Anterior cingulate cortex (tissue), 58 donors: ENCODE measurements at regions not wholly inside any gene's neighbourhood (a gene's known extent, or its start where the extent isn't known, plus 50 kb on each side); places are given as distances from the start of the nearest gene placed in this dataset.
A peak's percentile ranks its signal among the peaks of the same experiment; 100 is the strongest.
"Not testable (repeated sequence)": the region's sequence is repeated elsewhere in the genome, so short reads cannot be mapped to it uniquely, and the experiment has no call there.

Experiments
- DNase-seq, 58 donors: peaks; one replicate each; lab custom pipeline; 2025; lab: John Stamatoyannopoulos, UW

GRCh38 chr14:89665300-89666081 lies 248.5 kb upstream of the FOXN3 start:
- DNase-seq, result not testable (repeated sequence)

- no peak for DNase-seq
Observed at GRCh38 chr14:89661392-89661791, 244.4 kb upstream of the FOXN3 start.

GRCh38 chr14:89660625-89661233 lies 243.7 kb upstream of the FOXN3 start:
- DNase-seq, result not testable (repeated sequence)

GRCh38 chr14:89660166-89660565 lies 243.1 kb upstream of the FOXN3 start:
- peak in 6 of 58 donors; percentile 1 to 44 (median 14) for DNase-seq

GRCh38 chr14:89658977-89659670 lies 242.1 kb upstream of the FOXN3 start:
- no peak for DNase-seq

- no peak for DNase-seq
Observed at GRCh38 chr14:89657014-89657413, 240.0 kb upstream of the FOXN3 start.

- DNase-seq, result no peak
Observed at GRCh38 chr14:89654998-89655397, 238.0 kb upstream of the FOXN3 start.

GRCh38 chr14:89652352-89652751 lies 235.3 kb upstream of the FOXN3 start:
- DNase-seq, result no peak

- no peak for DNase-seq
Observed at GRCh38 chr14:89651805-89652204, 234.8 kb upstream of the FOXN3 start.

GRCh38 chr14:89650077-89650978 lies 233.3 kb upstream of the FOXN3 start:
- DNase-seq, result no peak

GRCh38 chr14:89649451-89650075 lies 232.5 kb upstream of the FOXN3 start:
- no peak for DNase-seq

GRCh38 chr14:89648924-89649323 lies 231.9 kb upstream of the FOXN3 start:
- no peak for DNase-seq

GRCh38 chr14:89648510-89648909 lies 231.5 kb upstream of the FOXN3 start:
- no peak for DNase-seq

GRCh38 chr14:89646971-89647370 lies 229.9 kb upstream of the FOXN3 start:
- DNase-seq, result no peak

- DNase-seq, result no peak
Observed at GRCh38 chr14:89644641-89645040, 227.6 kb upstream of the FOXN3 start.

- no peak for DNase-seq
Observed at GRCh38 chr14:89641495-89642175, 224.6 kb upstream of the FOXN3 start.

- DNase-seq, result no peak
Observed at GRCh38 chr14:89640141-89640540, 223.1 kb upstream of the FOXN3 start.

GRCh38 chr14:89639687-89640086 lies 222.7 kb upstream of the FOXN3 start:
- DNase-seq, result no peak

GRCh38 chr14:89638891-89639290 lies 221.9 kb upstream of the FOXN3 start:
- no peak for DNase-seq
